ENCODE measurements at regions not wholly inside any gene's neighbourhood (a gene's known extent, or its start where the extent isn't known, plus 50 kb on each side); places are given as distances from the start of the nearest gene placed in this dataset.

DNA sequence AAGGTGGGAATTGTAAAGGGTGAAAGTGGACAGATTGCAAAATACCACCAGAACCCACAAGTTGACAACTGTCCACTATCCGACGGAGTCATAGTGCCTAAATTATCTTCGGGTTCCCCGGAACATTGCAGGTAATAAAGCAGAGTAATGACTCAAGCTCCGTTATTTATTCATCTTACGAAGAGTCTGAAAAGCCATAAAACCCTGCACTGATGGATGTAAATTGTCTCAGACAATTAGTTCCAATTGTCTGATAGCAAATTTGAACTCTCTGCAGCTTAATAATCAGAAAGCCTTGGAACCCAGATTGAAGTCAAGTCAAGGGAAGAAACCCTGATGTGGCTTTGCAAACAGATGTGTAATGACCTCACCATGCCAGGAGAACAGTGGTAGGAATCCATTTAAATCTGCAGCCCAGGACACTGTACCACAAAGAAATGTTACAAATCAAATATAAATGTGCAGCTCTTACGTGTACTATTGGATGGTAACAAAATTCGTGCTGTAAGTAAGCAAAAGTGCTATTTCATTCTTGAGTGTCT lies 437.3 kb upstream of the SOX11 start:
- TF ChIP-seq POLR2AphosphoS5 (IDR thresholded peaks at IDR 0.05; ENCODE audit: borderline replicate concordance, low read depth, low read length) (no peak), EZH2 (IDR thresholded peaks at IDR 0.05) (no peak)
